ENCODE measurements at regions not wholly inside any gene's neighbourhood (a gene's known extent, or its start where the extent isn't known, plus 50 kb on each side); places are given as distances from the start of the nearest gene placed in this dataset.

GRCh38 chr9:111167341-111167740 lies 129.1 kb upstream of the LPAR1 start:
- TF ChIP-seq POLR2AphosphoS5 (IDR thresholded peaks at IDR 0.05; ENCODE audit: low read depth, low read length) (no peak), POLR2A (IDR thresholded peaks at IDR 0.05; ENCODE audit: low read depth, low read length) (no peak), SPI1 (IDR thresholded peaks at IDR 0.05; ENCODE audit: low read depth, low read length) (no peak)

Measured in GM12891 (cell line).